ENCODE measurements at regions not wholly inside any gene's neighbourhood (a gene's known extent, or its start where the extent isn't known, plus 50 kb on each side); places are given as distances from the start of the nearest gene placed in this dataset.

GRCh38 chr4:163747886-163748285, 253.4 kb downstream of the TMA16 start:
- Histone ChIP-seq H3K27ac (no peak overlapping the region), H3K4me3 (ENCODE audit: low read depth, low read length) (no peak overlapping the region), H3K36me3 (replicated peaks) (no peaks in the 10 kb centered on the region), H3K27me3 (replicated peaks) (no peaks in the 10 kb centered on the region)
- no peak for TF ChIP-seq CTCF (IDR thresholded peaks at IDR 0.05; ENCODE audit: low read depth, low read length, missing control alignments)
- no peak for DNase-seq
- in situ Hi-C loops (cut with HindIII; ENCODE audit: low pct_ligation_motif_present, low sequenced_read_pairs) = no loop called here

DNA sequence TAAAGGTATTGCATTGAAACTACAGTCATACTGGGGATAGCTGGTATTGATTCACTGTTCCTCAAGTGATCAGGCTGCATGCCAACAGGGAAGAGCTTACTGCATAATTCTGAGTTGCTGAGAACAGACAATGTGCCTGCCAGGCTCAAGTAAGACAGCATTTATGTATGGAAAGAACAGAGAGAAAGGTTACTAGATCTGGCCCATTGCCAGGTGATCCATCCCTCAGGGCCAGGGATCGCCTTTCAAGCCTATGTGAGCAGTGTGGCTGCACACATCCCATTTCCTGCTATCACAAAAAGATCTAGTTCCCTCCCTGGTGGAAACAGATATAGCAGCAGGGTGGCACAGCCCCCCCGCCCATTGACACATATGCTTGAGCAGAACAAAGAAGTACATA, 254.0 kb downstream of the TMA16 start:
- in situ Hi-C loops (cut with HindIII; ENCODE audit: low pct_ligation_motif_present, low sequenced_read_pairs) = no loop called here
- TF ChIP-seq CTCF (IDR thresholded peaks at IDR 0.05; ENCODE audit: low read depth, low read length, missing control alignments) = peak; percentile 24

DNA sequence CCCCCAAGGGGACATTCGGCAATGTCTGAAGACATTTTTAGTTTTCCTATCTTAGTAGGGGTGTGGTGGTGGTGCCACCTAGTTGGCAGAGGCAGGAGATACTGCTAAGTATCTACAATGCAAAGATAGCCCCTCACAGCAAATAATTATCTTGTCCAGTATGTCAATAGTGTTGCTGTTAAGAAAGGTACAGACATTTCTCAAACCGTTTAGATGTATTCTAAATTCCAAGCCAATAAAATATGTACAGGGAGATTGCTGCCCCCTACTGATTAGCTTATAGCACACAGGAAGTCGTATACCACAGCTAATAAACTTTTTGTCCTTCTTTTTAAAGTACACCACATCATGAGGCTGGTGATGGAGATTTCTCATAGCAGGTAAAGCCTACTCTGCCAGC, 260.5 kb downstream of the TMA16 start:
- in situ Hi-C loops (cut with HindIII; ENCODE audit: low pct_ligation_motif_present, low sequenced_read_pairs) = loop anchor here (25.0 kb wide), 1 partner anchor 193 kb away; no protein-coding TSS in a partner anchor
- Histone ChIP-seq H3K27ac (no peak overlapping the region), H3K27me3 (replicated peaks) (no peaks in the 10 kb centered on the region), H3K4me3 (ENCODE audit: low read depth, low read length) (no peak overlapping the region), H3K36me3 (replicated peaks) (no peaks in the 10 kb centered on the region)
- DNase-seq = peak; percentile 16
- TF ChIP-seq CTCF (IDR thresholded peaks at IDR 0.05; ENCODE audit: low read depth, low read length, missing control alignments) = peak; percentile 49

More for the DNA sequence above, 254.0 kb downstream of the TMA16 start:
- H3K27me3 ChIP-seq (replicated peaks) = no peaks in the 10 kb centered on the region
- H3K36me3 ChIP-seq (replicated peaks) = no peaks in the 10 kb centered on the region
- H3K27ac ChIP-seq = no peak overlapping the region
- peak; percentile 5 for DNase-seq
- H3K4me3 ChIP-seq (ENCODE audit: low read depth, low read length) = no peak overlapping the region

- DNase-seq = no peak
- in situ Hi-C loops (cut with HindIII; ENCODE audit: low pct_ligation_motif_present, low sequenced_read_pairs) = loop anchor here (25.0 kb wide), 1 partner anchor 195 kb away; no protein-coding TSS in a partner anchor
- H3K4me3 ChIP-seq (ENCODE audit: low read depth, low read length) = no peak overlapping the region
- no peaks in the 10 kb centered on the region for H3K36me3 ChIP-seq (replicated peaks)
- TF ChIP-seq CTCF (IDR thresholded peaks at IDR 0.05; ENCODE audit: low read depth, low read length, missing control alignments) = no peak
- H3K27me3 ChIP-seq (replicated peaks) = no peaks in the 10 kb centered on the region
- H3K27ac ChIP-seq = no peak overlapping the region
Measured at GRCh38 chr4:163757219-163757618, 262.7 kb downstream of the TMA16 start.

GRCh38 chr4:163758032-163758431, 263.5 kb downstream of the TMA16 start:
- DNase-seq = no peak
- TF ChIP-seq CTCF (IDR thresholded peaks at IDR 0.05; ENCODE audit: low read depth, low read length, missing control alignments) = no peak

GRCh38 chr4:163762741-163763140, 268.3 kb downstream of the TMA16 start:
- no peak overlapping the region for H3K4me3 ChIP-seq (ENCODE audit: low read depth, low read length)
- H3K36me3 ChIP-seq (replicated peaks) = no peaks in the 10 kb centered on the region
- no peaks in the 10 kb centered on the region for H3K27me3 ChIP-seq (replicated peaks)
- in situ Hi-C loops (cut with HindIII; ENCODE audit: low pct_ligation_motif_present, low sequenced_read_pairs) = loop anchor here (25.0 kb wide), 1 partner anchor 200 kb away; no protein-coding TSS in a partner anchor
- no peak for TF ChIP-seq CTCF (IDR thresholded peaks at IDR 0.05; ENCODE audit: low read depth, low read length, missing control alignments)
- DNase-seq = no peak
- H3K27ac ChIP-seq = no peak overlapping the region

More at GRCh38 chr4:163758032-163758431, 263.5 kb downstream of the TMA16 start:
- Histone ChIP-seq H3K4me3 (ENCODE audit: low read depth, low read length) (no peak overlapping the region), H3K27ac (no peak overlapping the region), H3K36me3 (replicated peaks) (no peaks in the 10 kb centered on the region), H3K27me3 (replicated peaks) (no peaks in the 10 kb centered on the region)
- in situ Hi-C loops (cut with HindIII; ENCODE audit: low pct_ligation_motif_present, low sequenced_read_pairs) = loop anchor here (25.0 kb wide), 1 partner anchor 196 kb away; no protein-coding TSS in a partner anchor
